Naive thymus-derived CD4-positive, alpha-beta T cell (primary cell): ENCODE measurements at regions not wholly inside any gene's neighbourhood (a gene's known extent, or its start where the extent isn't known, plus 50 kb on each side); places are given as distances from the start of the nearest gene placed in this dataset.
"Not testable (repeated sequence)": the region's sequence is repeated elsewhere in the genome, so short reads cannot be mapped to it uniquely, and the experiment has no call there.

Source experiments
- ATAC-seq: fragments of 150-1000 bp; cut with Tn5 transposase; 2 replicates; pipeline ENCODE4 v1.10.0; 2021; ENCODE audit warnings: mild to moderate bottlenecking, moderate library complexity
- CTCF ChIA-PET: fragments of 350-600 bp; sonication (Branson Sonifier 250); formaldehyde crosslinking; loops from one replicate; lab custom pipeline; 2021; ENCODE audit warnings: antibody characterized with exemption; lab: Charles Lee
- POLR2A ChIA-PET: fragments of 350-600 bp; sonication (Branson Sonifier 250); formaldehyde crosslinking; loops from one replicate; lab custom pipeline; 2021; ENCODE audit warnings: antibody characterized with exemption, inconsistent platforms; lab: Charles Lee
- DNase-seq, 9 donors: peaks; one replicate each; pipeline versions ENCODE4 v3.0.0 to v3.0.0-alpha.2; 2020 to 2022; ENCODE audit warnings: mixed read lengths in 1 of 9
- H3K27ac ChIP-seq: one replicate; pipeline ENCODE4 v1.7.0; 2013; ENCODE audit warnings: mild to moderate bottlenecking, low read depth, low read length, moderate library complexity
- H3K27me3 ChIP-seq, 2 donors: one replicate each; pipeline ENCODE4 v1.7.0; 2013; ENCODE audit warnings: low read length in 2 of 2, mild to moderate bottlenecking in 2 of 2, moderate library complexity in 2 of 2; ENCODE audit not compliant: control insufficient read depth in 2 of 2, insufficient read depth in 2 of 2
- H3K36me3 ChIP-seq, 3 experiments: 1 replicate in 2 of 3; 2 replicates in 1 of 3; pipeline ENCODE4 v1.7.0; 2013; ENCODE audit warnings: low read length in 3 of 3, mild to moderate bottlenecking in 3 of 3, moderate library complexity in 1 of 3; ENCODE audit not compliant: insufficient read depth in 3 of 3, control insufficient read depth in 2 of 3
- H3K4me1 ChIP-seq, 2 donors: one replicate each; pipeline ENCODE4 v1.7.0; 2013; ENCODE audit warnings: low read length in 2 of 2, mild to moderate bottlenecking in 2 of 2, moderate library complexity in 1 of 2; ENCODE audit not compliant: control insufficient read depth in 2 of 2, insufficient read depth in 2 of 2
- H3K4me3 ChIP-seq: 2 replicates; pipeline ENCODE4 v1.7.0; 2013; ENCODE audit warnings: mild to moderate bottlenecking, low read length
- H3K9me3 ChIP-seq, 3 experiments: 1 replicate in 2 of 3; 2 replicates in 1 of 3; pipeline ENCODE4 v1.7.0; 2013; ENCODE audit warnings: low read length in 3 of 3; ENCODE audit not compliant: control insufficient read depth in 2 of 3
- H3K27ac Mint-ChIP-seq, 9 donors: one replicate each; pipeline ENCODE4 v1.8.0; 2020 to 2022; ENCODE audit warnings: mixed read lengths in 9 of 9, mild to moderate bottlenecking in 8 of 9, moderate library complexity in 5 of 9, inconsistent platforms in 2 of 9
- H3K27me3 Mint-ChIP-seq, 5 donors: one replicate each; pipeline ENCODE4 v1.8.0; 2021 to 2022; ENCODE audit warnings: mixed read lengths in 5 of 5, mild to moderate bottlenecking in 1 of 5
- H3K36me3 Mint-ChIP-seq, 5 donors: one replicate each; pipeline ENCODE4 v1.8.0; 2020 to 2022; ENCODE audit warnings: mixed read lengths in 5 of 5, mild to moderate bottlenecking in 3 of 5, inconsistent platforms in 1 of 5
- H3K4me1 Mint-ChIP-seq, 7 donors: one replicate each; pipeline ENCODE4 v1.8.0; 2020 to 2022; ENCODE audit warnings: mixed read lengths in 7 of 7, mild to moderate bottlenecking in 3 of 7, inconsistent platforms in 1 of 7
- H3K4me3 Mint-ChIP-seq, 10 donors: one replicate each; pipeline ENCODE4 v1.8.0; 2020 to 2022; ENCODE audit warnings: mild to moderate bottlenecking in 10 of 10, mixed read lengths in 10 of 10, moderate library complexity in 6 of 10, inconsistent platforms in 2 of 10
- H3K9me3 Mint-ChIP-seq, 11 donors: one replicate each; pipeline ENCODE4 v1.8.0; 2020 to 2022; ENCODE audit warnings: mixed read lengths in 11 of 11, mild to moderate bottlenecking in 4 of 11, inconsistent platforms in 1 of 11, moderate library complexity in 1 of 11
- intact Hi-C, 2 donors: fragments of 100-400 bp; cut with micrococcal nuclease; formaldehyde crosslinking; loops; one replicate each; pipeline ENCODE4 v1.15.1; 2023

GRCh38 chrX:1052021-1052420 lies 160.4 kb downstream of the CRLF2 start:
- ATAC-seq (no peak), DNase-seq (no peak)
- H3K4me1 Mint-ChIP-seq: peaks cover 0 to 1% (median 0%) of the 10 kb centered on the region in 7 donors
- POLR2A ChIA-PET: no interaction called here
- CTCF ChIA-PET: no interaction called here
- intact Hi-C loops: no loop called here
- H3K4me1 ChIP-seq: no peaks in the 10 kb centered on the region
- no peak overlapping the region for H3K27ac ChIP-seq
- no peaks in the 10 kb centered on the region for H3K36me3 ChIP-seq
- no peak overlapping the region for H3K4me3 ChIP-seq
- H3K36me3 Mint-ChIP-seq: peaks cover 0 to 6% (median 0%) of the 10 kb centered on the region in 5 donors
- H3K9me3 ChIP-seq: peaks cover 0 to 23% (median 7%) of the 10 kb centered on the region in 3 experiments
- no peak overlapping the region for H3K27ac Mint-ChIP-seq
- peaks cover 0 to 50% (median 24%) of the 10 kb centered on the region in 11 donors for H3K9me3 Mint-ChIP-seq
- H3K27me3 ChIP-seq: no peaks in the 10 kb centered on the region
- no peak overlapping the region for H3K4me3 Mint-ChIP-seq
- H3K27me3 Mint-ChIP-seq: peaks cover 0 to 7% (median 0%) of the 10 kb centered on the region in 5 donors

DNA sequence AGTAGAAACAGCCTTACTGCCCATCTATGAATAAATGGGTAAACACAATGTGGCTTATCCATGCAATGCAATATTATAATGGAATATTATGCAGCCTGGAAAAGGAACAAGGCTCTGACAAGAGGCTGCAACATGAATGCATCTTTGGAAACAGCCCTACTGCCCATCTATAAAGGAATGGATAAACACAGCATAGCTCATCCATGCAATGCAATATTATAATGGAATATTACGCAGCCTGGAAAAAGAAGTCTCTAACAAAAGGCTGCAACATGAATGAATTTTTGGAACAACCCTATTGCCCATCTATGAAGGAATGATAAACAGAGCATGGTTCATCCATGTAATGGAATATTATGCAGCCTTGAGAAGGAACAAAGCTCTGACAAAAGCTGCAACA lies 161.0 kb downstream of the CRLF2 start:
- Mint-ChIP-seq H3K27ac (no peak overlapping the region), H3K4me3 (no peak overlapping the region), H3K4me1 (peaks cover 0 to 1% (median 0%) of the 10 kb centered on the region in 7 donors), H3K36me3 (peaks cover 0 to 6% (median 0%) of the 10 kb centered on the region in 5 donors), H3K9me3 (peaks cover 0 to 51% (median 24%) of the 10 kb centered on the region in 11 donors), H3K27me3 (peaks cover 0 to 7% (median 0%) of the 10 kb centered on the region in 5 donors)
- ChIA-PET CTCF (no interaction called here), POLR2A (no interaction called here)
- no peak overlapping the region for H3K27ac ChIP-seq
- no peaks in the 10 kb centered on the region for H3K36me3 ChIP-seq
- H3K4me3 ChIP-seq: no peak overlapping the region
- H3K9me3 ChIP-seq: peaks cover 0 to 23% (median 7%) of the 10 kb centered on the region in 3 experiments
- ATAC-seq (no peak), DNase-seq (no peak)
- intact Hi-C loops: no loop called here
- H3K4me1 ChIP-seq: no peaks in the 10 kb centered on the region
- H3K27me3 ChIP-seq: no peaks in the 10 kb centered on the region

DNA sequence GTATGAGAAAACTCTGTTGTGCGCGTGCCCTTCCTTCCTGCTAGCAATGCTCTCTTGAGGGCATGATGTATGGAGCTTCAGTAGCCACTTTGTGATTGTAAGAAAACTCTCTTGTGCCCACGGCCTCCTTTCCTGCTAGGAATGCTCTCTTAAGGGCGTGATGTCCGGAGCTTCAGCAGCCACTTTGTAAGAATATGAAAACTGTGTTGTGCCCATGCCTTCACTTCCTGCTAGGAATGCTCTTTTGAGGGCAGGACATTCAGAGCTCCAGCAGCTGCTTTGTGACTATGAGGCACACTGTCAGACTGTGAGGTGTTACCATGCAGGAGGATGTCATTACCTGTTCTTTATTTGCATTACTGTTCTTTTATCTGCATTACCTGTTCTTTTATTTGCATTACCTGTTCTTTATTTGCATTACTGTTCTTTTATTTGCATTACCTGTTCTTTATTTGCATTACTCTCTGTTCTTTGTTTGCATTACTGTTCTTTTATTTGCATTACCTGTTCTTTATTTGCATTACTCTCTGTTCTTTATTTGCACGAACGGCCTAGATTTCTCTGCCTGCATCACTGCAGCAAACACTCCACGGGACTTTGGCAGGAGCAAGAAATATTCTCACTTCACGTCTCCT lies 166.7 kb downstream of the CRLF2 start:
- Mint-ChIP-seq H3K9me3 (peaks cover 3 to 33% (median 12%) of the 10 kb centered on the region in 11 donors), H3K27ac (no peak overlapping the region), H3K4me1 (peaks cover 0 to 1% (median 0%) of the 10 kb centered on the region in 7 donors), H3K36me3 (peaks cover 0 to 8% (median 4%) of the 10 kb centered on the region in 5 donors), H3K27me3 (peaks cover 0 to 7% (median 0%) of the 10 kb centered on the region in 5 donors), H3K4me3 (no peak overlapping the region)
- intact Hi-C loops: no loop called here
- POLR2A ChIA-PET: no interaction called here
- H3K27ac ChIP-seq: no peak overlapping the region
- DNase-seq (no peak), ATAC-seq (no peak)
- H3K27me3 ChIP-seq: no peaks in the 10 kb centered on the region
- H3K4me3 ChIP-seq: no peak overlapping the region
- peaks cover 0 to 13% (median 0%) of the 10 kb centered on the region in 3 experiments for H3K9me3 ChIP-seq
- CTCF ChIA-PET: no interaction called here
- no peaks in the 10 kb centered on the region for H3K36me3 ChIP-seq
- H3K4me1 ChIP-seq: no peaks in the 10 kb centered on the region

DNA sequence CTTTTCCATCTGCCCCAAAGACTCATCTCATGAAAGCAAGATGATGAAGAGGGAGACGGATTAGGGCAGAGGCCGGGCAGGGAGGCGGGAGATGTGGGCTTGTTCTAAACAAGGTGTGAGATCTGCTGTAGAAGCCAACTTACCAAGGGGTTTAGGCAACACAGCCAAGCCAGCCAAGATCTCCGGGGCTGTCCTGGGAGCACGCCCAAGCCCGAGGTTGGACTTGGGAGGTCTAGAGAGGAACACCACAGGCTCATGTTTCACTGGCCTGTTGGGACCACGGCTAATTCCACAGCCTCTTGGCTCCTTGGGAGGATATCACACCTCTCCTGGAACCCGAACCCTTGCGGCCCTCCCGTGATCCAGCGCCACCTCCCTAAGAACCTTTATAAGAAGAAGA lies 171.4 kb downstream of the CRLF2 start:
- H3K9me3 ChIP-seq: peaks cover 0 to 10% (median 0%) of the 10 kb centered on the region in 3 experiments
- no peaks in the 10 kb centered on the region for H3K36me3 ChIP-seq
- ChIA-PET CTCF (no interaction called here), POLR2A (no interaction called here)
- DNase-seq (no peak), ATAC-seq (no peak)
- intact Hi-C loops: no loop called here
- Mint-ChIP-seq H3K9me3 (peaks cover 0 to 27% (median 7%) of the 10 kb centered on the region in 11 donors), H3K27me3 (no peaks in the 10 kb centered on the region), H3K4me3 (no peak overlapping the region), H3K36me3 (peaks cover 0 to 6% (median 0%) of the 10 kb centered on the region in 5 donors), H3K4me1 (no peaks in the 10 kb centered on the region), H3K27ac (no peak overlapping the region)
- no peak overlapping the region for H3K27ac ChIP-seq
- H3K27me3 ChIP-seq: no peaks in the 10 kb centered on the region
- no peaks in the 10 kb centered on the region for H3K4me1 ChIP-seq
- no peak overlapping the region for H3K4me3 ChIP-seq

- H3K27ac Mint-ChIP-seq, H3K4me1 Mint-ChIP-seq, H3K4me3 Mint-ChIP-seq, CTCF ChIA-PET, H3K27ac ChIP-seq, ATAC-seq, H3K27me3 Mint-ChIP-seq, H3K4me3 ChIP-seq, DNase-seq, intact Hi-C loops, H3K36me3 ChIP-seq, H3K4me1 ChIP-seq, H3K27me3 ChIP-seq, POLR2A ChIA-PET, H3K9me3 ChIP-seq, H3K36me3 Mint-ChIP-seq: not testable (repeated sequence)
- peaks cover 0 to 13% (median 7%) of the 10 kb centered on the region in 11 donors for H3K9me3 Mint-ChIP-seq
Measured at GRCh38 chrX:1035931-1036330, 176.5 kb downstream of the CRLF2 start.

- H3K36me3 ChIP-seq: no peaks in the 10 kb centered on the region
- CTCF ChIA-PET: no interaction called here
- H3K4me1 ChIP-seq: no peaks in the 10 kb centered on the region
- no peaks in the 10 kb centered on the region for H3K36me3 Mint-ChIP-seq
- no peak overlapping the region for H3K27ac ChIP-seq
- intact Hi-C loops: no loop called here
- peaks cover 0 to 13% (median 7%) of the 10 kb centered on the region in 11 donors for H3K9me3 Mint-ChIP-seq
- no peak overlapping the region for H3K4me3 Mint-ChIP-seq
- H3K27me3 Mint-ChIP-seq: no peaks in the 10 kb centered on the region
- DNase-seq (no peak), ATAC-seq (no peak)
- H3K4me1 Mint-ChIP-seq: no peaks in the 10 kb centered on the region
- POLR2A ChIA-PET: no interaction called here
- no peaks in the 10 kb centered on the region for H3K9me3 ChIP-seq
- H3K27me3 ChIP-seq: no peaks in the 10 kb centered on the region
- H3K4me3 ChIP-seq: no peak overlapping the region
- no peak overlapping the region for H3K27ac Mint-ChIP-seq
Measured at GRCh38 chrX:1035206-1035605, 177.2 kb downstream of the CRLF2 start.

DNA sequence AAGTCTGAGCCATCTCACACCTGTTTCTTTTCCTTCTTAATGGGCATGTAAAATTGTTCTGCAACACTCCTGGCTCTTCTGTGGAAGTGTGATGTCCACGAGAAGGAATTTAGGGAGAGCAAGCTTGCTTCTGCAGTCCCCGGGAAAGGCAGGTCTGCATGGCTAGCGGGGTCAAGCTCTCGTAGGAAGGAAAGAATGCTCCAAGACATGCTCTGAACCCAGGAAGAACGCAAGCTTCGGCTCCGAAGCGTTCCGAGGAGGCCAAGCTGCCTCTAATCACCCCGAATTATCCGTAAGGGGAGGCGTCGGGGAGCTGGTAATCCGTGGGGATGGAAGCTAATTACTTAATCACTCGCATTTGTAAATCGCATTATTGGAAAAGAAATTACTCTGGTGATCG lies 177.7 kb downstream of the CRLF2 start:
- H3K27me3 ChIP-seq: no peaks in the 10 kb centered on the region
- ATAC-seq (no peak), DNase-seq (no peak)
- no peaks in the 10 kb centered on the region for H3K36me3 Mint-ChIP-seq
- H3K9me3 Mint-ChIP-seq: peaks cover 0 to 11% (median 4%) of the 10 kb centered on the region in 11 donors
- no peaks in the 10 kb centered on the region for H3K4me1 Mint-ChIP-seq
- no peak overlapping the region for H3K27ac ChIP-seq
- H3K36me3 ChIP-seq: no peaks in the 10 kb centered on the region
- CTCF ChIA-PET: no interaction called here
- no peaks in the 10 kb centered on the region for H3K27me3 Mint-ChIP-seq
- no peaks in the 10 kb centered on the region for H3K9me3 ChIP-seq
- H3K4me3 ChIP-seq: no peak overlapping the region
- POLR2A ChIA-PET: no interaction called here
- no peak overlapping the region for H3K4me3 Mint-ChIP-seq
- no peak overlapping the region for H3K27ac Mint-ChIP-seq
- intact Hi-C loops: no loop called here
- no peaks in the 10 kb centered on the region for H3K4me1 ChIP-seq
